Smooth muscle cell (in vitro differentiated cells): ENCODE measurements at regions not wholly inside any gene's neighbourhood (a gene's known extent, or its start where the extent isn't known, plus 50 kb on each side); places are given as distances from the start of the nearest gene placed in this dataset.

ENCODE experiments used
- DNase-seq: peaks from one replicate; lab custom pipeline; 2025; ENCODE audit not compliant: unreplicated experiment; lab: John Stamatoyannopoulos, UW
- H2AFZ ChIP-seq: fragments of 200-600 bp; sonication (generic); 2 replicates; pipeline ENCODE4 v1.6.0; 2016; ENCODE audit warnings: antibody characterized with exemption, low read depth, mild to moderate bottlenecking
- H3F3A ChIP-seq: fragments of 200-600 bp; sonication (generic); 2 replicates; pipeline ENCODE4 v1.6.0; 2017; ENCODE audit warnings: antibody characterized with exemption, low read depth
- H3K27ac ChIP-seq: fragments of 200-600 bp; sonication (generic); 2 replicates; pipeline ENCODE4 v1.5.1; 2016; ENCODE audit warnings: low read depth, mild to moderate bottlenecking
- H3K27me3 ChIP-seq: fragments of 200-600 bp; sonication (generic); 2 replicates; pipeline ENCODE4 v1.6.1; 2016; ENCODE audit warnings: low read depth, mild to moderate bottlenecking
- H3K36me3 ChIP-seq: fragments of 200-600 bp; sonication (generic); 2 replicates; pipeline ENCODE4 v1.5.1; 2016; ENCODE audit warnings: low read depth
- H3K4me1 ChIP-seq: fragments of 200-600 bp; sonication (generic); 2 replicates; pipeline ENCODE4 v1.5.1; 2016; ENCODE audit warnings: low read depth
- H3K4me2 ChIP-seq: fragments of 200-600 bp; sonication (generic); 2 replicates; pipeline ENCODE4 v1.6.0; 2016; ENCODE audit warnings: mild to moderate bottlenecking
- H3K4me3 ChIP-seq: fragments of 200-600 bp; sonication (generic); 2 replicates; pipeline ENCODE4 v1.5.1; 2016; ENCODE audit warnings: mild to moderate bottlenecking
- H3K79me2 ChIP-seq: fragments of 200-600 bp; sonication (generic); 2 replicates; pipeline ENCODE4 v1.6.0; 2016; ENCODE audit warnings: low read depth, mild to moderate bottlenecking
- H3K9ac ChIP-seq: fragments of 200-600 bp; sonication (generic); 2 replicates; pipeline ENCODE4 v1.6.0; 2016; ENCODE audit warnings: low read depth
- H3K9me3 ChIP-seq: fragments of 200-600 bp; sonication (generic); replicated peaks from 2 replicates; pipeline ENCODE4 v1.5.1; 2016; ENCODE audit warnings: low read depth
- H4K20me1 ChIP-seq: fragments of 200-600 bp; sonication (generic); 2 replicates; pipeline ENCODE4 v1.6.0; 2016; ENCODE audit warnings: low read depth
- WGBS: methylation state at CpG from one replicate; pipeline ENCODE4 v1.1.7; 2016; ENCODE audit warnings: low lambda C conversion rate; 5-methylcytosine and 5-hydroxymethylcytosine counted together
- TF ChIP-seq, protein P1 (sequence below): fragments of 200-600 bp; sonication (generic); IDR thresholded peaks from 2 replicates; pipeline ENCODE4 v1.5.1; 2017; ENCODE audit warnings: borderline replicate concordance, mild to moderate bottlenecking, antibody characterized with exemption; ENCODE audit not compliant: insufficient read depth, poor library complexity, severe bottlenecking

DNA sequence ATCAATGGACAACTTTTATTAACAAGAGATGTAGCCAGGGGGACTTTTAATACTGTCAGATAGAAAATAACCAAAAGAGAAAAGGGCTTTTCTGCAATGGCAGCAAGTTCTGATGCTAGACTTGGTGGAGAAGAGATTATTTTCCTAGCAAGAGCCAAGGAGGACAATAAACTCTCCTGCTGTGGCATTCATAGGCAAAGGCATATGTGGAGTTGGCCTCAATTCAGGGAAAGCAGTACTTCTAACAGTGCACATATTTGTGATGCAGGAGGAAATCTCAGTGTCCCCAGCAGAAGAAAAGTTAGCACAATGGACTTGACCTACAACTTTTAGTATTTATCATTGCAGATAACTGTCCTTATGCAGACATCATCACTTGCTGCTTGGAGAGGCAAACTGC lies 75.1 kb upstream of the GRIK1 start:
- no peak overlapping the region for H3K27ac ChIP-seq
- no peaks in the 10 kb centered on the region for H3K4me1 ChIP-seq
- TF ChIP-seq, protein P1, sequence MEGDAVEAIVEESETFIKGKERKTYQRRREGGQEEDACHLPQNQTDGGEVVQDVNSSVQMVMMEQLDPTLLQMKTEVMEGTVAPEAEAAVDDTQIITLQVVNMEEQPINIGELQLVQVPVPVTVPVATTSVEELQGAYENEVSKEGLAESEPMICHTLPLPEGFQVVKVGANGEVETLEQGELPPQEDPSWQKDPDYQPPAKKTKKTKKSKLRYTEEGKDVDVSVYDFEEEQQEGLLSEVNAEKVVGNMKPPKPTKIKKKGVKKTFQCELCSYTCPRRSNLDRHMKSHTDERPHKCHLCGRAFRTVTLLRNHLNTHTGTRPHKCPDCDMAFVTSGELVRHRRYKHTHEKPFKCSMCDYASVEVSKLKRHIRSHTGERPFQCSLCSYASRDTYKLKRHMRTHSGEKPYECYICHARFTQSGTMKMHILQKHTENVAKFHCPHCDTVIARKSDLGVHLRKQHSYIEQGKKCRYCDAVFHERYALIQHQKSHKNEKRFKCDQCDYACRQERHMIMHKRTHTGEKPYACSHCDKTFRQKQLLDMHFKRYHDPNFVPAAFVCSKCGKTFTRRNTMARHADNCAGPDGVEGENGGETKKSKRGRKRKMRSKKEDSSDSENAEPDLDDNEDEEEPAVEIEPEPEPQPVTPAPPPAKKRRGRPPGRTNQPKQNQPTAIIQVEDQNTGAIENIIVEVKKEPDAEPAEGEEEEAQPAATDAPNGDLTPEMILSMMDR = no peak

DNA sequence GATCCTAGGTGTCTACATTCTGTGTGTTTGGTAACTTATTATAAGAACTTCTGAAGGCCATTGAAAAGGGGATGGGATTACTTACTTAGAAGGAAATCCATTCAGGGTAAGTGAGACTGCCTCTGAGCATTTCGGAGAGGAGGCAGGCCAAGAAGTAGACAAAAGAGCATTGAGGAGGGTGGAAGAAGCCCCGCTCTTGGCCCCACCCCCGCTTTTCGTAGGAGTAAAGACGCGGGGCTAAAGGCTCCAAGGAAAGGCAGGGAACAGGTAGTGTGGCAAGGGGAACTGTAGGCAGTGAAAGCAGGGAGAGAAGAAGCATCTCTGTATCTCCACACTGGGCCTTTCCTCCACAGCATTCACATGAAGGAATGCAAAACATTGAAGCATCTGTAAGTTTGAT lies 51.8 kb upstream of the GRIK1 start:
- Histone ChIP-seq H3K9ac (no peak overlapping the region), H3K4me3 (no peak overlapping the region)

More for the DNA sequence above, 75.1 kb upstream of the GRIK1 start:
- Histone ChIP-seq H3K4me2 (no peak overlapping the region), H3K9me3 (peaks cover 8% of the 10 kb centered on the region), H3K9ac (no peak overlapping the region), H3K36me3 (no peaks in the 10 kb centered on the region), H4K20me1 (no peaks in the 10 kb centered on the region), H2AFZ (no peak overlapping the region), H3K4me3 (no peak overlapping the region), H3F3A (no peaks in the 10 kb centered on the region), H3K27me3 (no peaks in the 10 kb centered on the region), H3K79me2 (no peaks in the 10 kb centered on the region)
- DNase-seq = no peak

DNA sequence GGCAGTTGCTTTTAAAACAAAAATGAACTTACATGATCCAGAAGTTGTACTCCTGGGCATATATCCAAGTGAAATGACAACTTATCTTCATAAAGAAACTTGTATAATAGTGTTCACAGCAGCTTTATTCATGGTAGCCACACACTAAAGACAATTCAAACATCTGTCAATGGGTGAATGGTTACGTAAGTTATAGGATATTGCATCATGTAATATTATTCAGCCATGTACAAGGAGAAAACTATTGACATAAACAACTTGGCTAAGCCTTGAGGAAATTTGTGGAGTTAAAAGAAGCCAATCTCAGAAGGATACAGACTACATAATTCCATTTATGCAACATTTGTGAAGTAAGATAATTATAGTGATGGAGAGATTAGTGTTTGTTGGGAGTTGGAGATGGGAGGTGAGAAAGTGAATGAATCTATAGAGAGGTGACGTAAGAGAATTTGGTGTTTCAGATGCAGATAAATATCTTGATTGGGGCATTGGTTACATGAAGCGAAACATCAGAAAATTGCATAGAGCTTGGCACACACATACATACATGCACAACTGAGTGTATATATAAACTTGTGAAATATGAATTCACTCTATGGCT lies 49.9 kb upstream of the GRIK1 start:
- no peaks in the 10 kb centered on the region for H3K9me3 ChIP-seq
- no peak overlapping the region for H3K4me2 ChIP-seq
- no peaks in the 10 kb centered on the region for H3K4me1 ChIP-seq
- H2AFZ ChIP-seq = no peak overlapping the region
- no peaks in the 10 kb centered on the region for H3K27me3 ChIP-seq
- TF ChIP-seq, protein P1 = no peak
- no peak overlapping the region for H3K27ac ChIP-seq
- H3F3A ChIP-seq = no peaks in the 10 kb centered on the region
- H3K79me2 ChIP-seq = no peaks in the 10 kb centered on the region
- H3K4me3 ChIP-seq = no peak overlapping the region
- no peaks in the 10 kb centered on the region for H4K20me1 ChIP-seq
- 93% methylated on average over 3 of the region's 3 CpGs for WGBS
- H3K36me3 ChIP-seq = no peaks in the 10 kb centered on the region
- no peak overlapping the region for H3K9ac ChIP-seq
- DNase-seq = no peak

More for the DNA sequence above, 51.8 kb upstream of the GRIK1 start:
- no peak overlapping the region for H3K27ac ChIP-seq
- no peaks in the 10 kb centered on the region for H3K4me1 ChIP-seq
- no peak overlapping the region for H2AFZ ChIP-seq
- TF ChIP-seq, protein P1 = no peak
- H3F3A ChIP-seq = no peaks in the 10 kb centered on the region
- no peaks in the 10 kb centered on the region for H4K20me1 ChIP-seq
- H3K27me3 ChIP-seq = no peaks in the 10 kb centered on the region
- DNase-seq = no peak
- WGBS = 54% methylated on average over 6 of the region's 6 CpGs
- H3K4me2 ChIP-seq = no peak overlapping the region
- no peaks in the 10 kb centered on the region for H3K79me2 ChIP-seq
- H3K36me3 ChIP-seq = no peaks in the 10 kb centered on the region
- no peaks in the 10 kb centered on the region for H3K9me3 ChIP-seq
